Smooth muscle cell (in vitro differentiated cells): ENCODE measurements at regions not wholly inside any gene's neighbourhood (a gene's known extent, or its start where the extent isn't known, plus 50 kb on each side); places are given as distances from the start of the nearest gene placed in this dataset.

ENCODE experiments used
- DNase-seq: peaks from one replicate; lab custom pipeline; 2025; ENCODE audit not compliant: unreplicated experiment; lab: John Stamatoyannopoulos, UW
- H2AFZ ChIP-seq: fragments of 200-600 bp; sonication (generic); 2 replicates; pipeline ENCODE4 v1.6.0; 2016; ENCODE audit warnings: antibody characterized with exemption, low read depth, mild to moderate bottlenecking
- H3F3A ChIP-seq: fragments of 200-600 bp; sonication (generic); 2 replicates; pipeline ENCODE4 v1.6.0; 2017; ENCODE audit warnings: antibody characterized with exemption, low read depth
- H3K27ac ChIP-seq: fragments of 200-600 bp; sonication (generic); 2 replicates; pipeline ENCODE4 v1.5.1; 2016; ENCODE audit warnings: low read depth, mild to moderate bottlenecking
- H3K27me3 ChIP-seq: fragments of 200-600 bp; sonication (generic); 2 replicates; pipeline ENCODE4 v1.6.1; 2016; ENCODE audit warnings: low read depth, mild to moderate bottlenecking
- H3K36me3 ChIP-seq: fragments of 200-600 bp; sonication (generic); 2 replicates; pipeline ENCODE4 v1.5.1; 2016; ENCODE audit warnings: low read depth
- H3K4me1 ChIP-seq: fragments of 200-600 bp; sonication (generic); 2 replicates; pipeline ENCODE4 v1.5.1; 2016; ENCODE audit warnings: low read depth
- H3K4me2 ChIP-seq: fragments of 200-600 bp; sonication (generic); 2 replicates; pipeline ENCODE4 v1.6.0; 2016; ENCODE audit warnings: mild to moderate bottlenecking
- H3K4me3 ChIP-seq: fragments of 200-600 bp; sonication (generic); 2 replicates; pipeline ENCODE4 v1.5.1; 2016; ENCODE audit warnings: mild to moderate bottlenecking
- H3K79me2 ChIP-seq: fragments of 200-600 bp; sonication (generic); 2 replicates; pipeline ENCODE4 v1.6.0; 2016; ENCODE audit warnings: low read depth, mild to moderate bottlenecking
- H3K9ac ChIP-seq: fragments of 200-600 bp; sonication (generic); 2 replicates; pipeline ENCODE4 v1.6.0; 2016; ENCODE audit warnings: low read depth
- H3K9me3 ChIP-seq: fragments of 200-600 bp; sonication (generic); replicated peaks from 2 replicates; pipeline ENCODE4 v1.5.1; 2016; ENCODE audit warnings: low read depth
- H4K20me1 ChIP-seq: fragments of 200-600 bp; sonication (generic); 2 replicates; pipeline ENCODE4 v1.6.0; 2016; ENCODE audit warnings: low read depth
- CTCF ChIP-seq: fragments of 200-600 bp; sonication (generic); IDR thresholded peaks from 2 replicates; pipeline ENCODE4 v1.5.1; 2017; ENCODE audit warnings: borderline replicate concordance, mild to moderate bottlenecking, antibody characterized with exemption; ENCODE audit not compliant: insufficient read depth, poor library complexity, severe bottlenecking
- WGBS: methylation state at CpG from one replicate; pipeline ENCODE4 v1.1.7; 2016; ENCODE audit warnings: low lambda C conversion rate; 5-methylcytosine and 5-hydroxymethylcytosine counted together

DNA sequence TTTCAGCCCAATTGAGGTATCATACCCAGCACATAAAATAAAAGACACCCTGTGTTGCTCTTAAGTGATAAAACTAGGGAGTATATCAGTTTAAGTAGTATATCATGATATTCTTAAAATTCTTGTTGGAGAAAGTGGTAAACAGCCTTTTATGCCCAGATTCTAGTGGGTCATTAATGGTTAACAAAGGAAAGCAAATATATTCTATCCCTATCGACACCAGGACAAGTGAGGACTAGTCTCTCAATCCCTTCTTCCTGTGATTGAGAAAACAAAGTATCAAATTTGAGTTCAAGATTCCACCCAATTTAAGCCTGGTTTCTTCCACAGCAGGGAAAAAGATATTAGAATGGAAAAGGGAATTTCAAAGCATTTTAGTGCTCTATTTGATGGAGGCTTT, 142.4 kb upstream of the IL12A start:
- WGBS = 24% methylated on average over 1 of the region's 1 CpG
- Histone ChIP-seq H3F3A (no peaks in the 10 kb centered on the region), H3K27ac (no peak overlapping the region), H3K4me2 (no peak overlapping the region), H4K20me1 (peaks cover 50% of the 10 kb centered on the region), H3K9me3 (no peaks in the 10 kb centered on the region), H2AFZ (no peak overlapping the region), H3K79me2 (peaks cover 81% of the 10 kb centered on the region), H3K9ac (no peak overlapping the region), H3K27me3 (no peaks in the 10 kb centered on the region), H3K36me3 (no peaks in the 10 kb centered on the region), H3K4me1 (peaks cover 12% of the 10 kb centered on the region), H3K4me3 (no peak overlapping the region)
- no peak for TF ChIP-seq CTCF
- no peak for DNase-seq

GRCh38 chr3:159848348-159849118, 140.1 kb upstream of the IL12A start:
- DNase-seq = no peak

GRCh38 chr3:159850481-159850880, 138.2 kb upstream of the IL12A start:
- Histone ChIP-seq H3K4me2 (no peak overlapping the region), H3K27me3 (no peaks in the 10 kb centered on the region), H3K79me2 (peaks cover 67% of the 10 kb centered on the region), H2AFZ (no peak overlapping the region), H4K20me1 (peaks cover 20% of the 10 kb centered on the region), H3K27ac (no peak overlapping the region), H3K9me3 (no peaks in the 10 kb centered on the region), H3K36me3 (no peaks in the 10 kb centered on the region), H3K9ac (no peak overlapping the region), H3K4me3 (no peak overlapping the region), H3F3A (peaks cover 17% of the 10 kb centered on the region), H3K4me1 (peaks cover 25% of the 10 kb centered on the region)
- TF ChIP-seq CTCF = no peak
- WGBS = 85% methylated on average over 4 of the region's 4 CpGs
- no peak for DNase-seq

More at GRCh38 chr3:159848348-159849118, 140.1 kb upstream of the IL12A start:
- 87% methylated on average over 3 of the region's 3 CpGs for WGBS
- Histone ChIP-seq H3K9ac (no peak overlapping the region), H3K27me3 (no peaks in the 10 kb centered on the region), H3K4me1 (peaks cover 26% of the 10 kb centered on the region), H3K36me3 (no peaks in the 10 kb centered on the region), H3K27ac (no peak overlapping the region), H3K9me3 (no peaks in the 10 kb centered on the region), H3K4me2 (no peak overlapping the region), H3K4me3 (no peak overlapping the region), H3F3A (peaks cover 11% of the 10 kb centered on the region), H4K20me1 (peaks cover 33% of the 10 kb centered on the region), H3K79me2 (peaks cover 72% of the 10 kb centered on the region), H2AFZ (no peak overlapping the region)
- no peak for TF ChIP-seq CTCF

DNA sequence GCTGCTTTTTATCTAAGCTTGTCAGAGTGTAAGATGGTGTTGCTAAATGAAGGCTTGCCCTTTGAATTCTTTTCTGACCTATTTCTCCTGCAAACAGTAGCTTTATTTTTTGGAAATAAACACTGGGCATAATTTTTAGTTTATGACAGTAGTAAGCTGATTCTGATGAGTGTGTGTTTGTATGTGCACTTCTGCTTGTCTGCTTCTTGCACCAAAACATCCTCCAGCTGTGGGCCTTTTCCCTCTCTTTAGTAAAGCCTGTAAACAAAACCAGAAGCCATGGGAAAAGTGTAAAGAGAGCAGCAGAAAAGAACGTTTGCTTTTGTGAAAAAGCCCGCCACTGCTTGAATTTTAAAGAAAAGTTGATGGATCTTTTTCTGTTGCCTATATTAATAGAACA, 136.4 kb upstream of the IL12A start:
- no peak overlapping the region for H2AFZ ChIP-seq
- peak overlapping the region; percentile 75 for H3K27ac ChIP-seq
- H3K4me1 ChIP-seq = peaks cover 41% of the 10 kb centered on the region
- 36% methylated on average over 2 of the region's 2 CpGs for WGBS
- peaks cover 15% of the 10 kb centered on the region for H4K20me1 ChIP-seq
- no peak overlapping the region for H3K4me3 ChIP-seq
- no peak for TF ChIP-seq CTCF
- H3K27me3 ChIP-seq = no peaks in the 10 kb centered on the region
- no peaks in the 10 kb centered on the region for H3K36me3 ChIP-seq
- peaks cover 24% of the 10 kb centered on the region for H3F3A ChIP-seq
- H3K4me2 ChIP-seq = peak overlapping the region; percentile 80
- peak overlapping the region; percentile 54 for H3K9ac ChIP-seq
- peaks cover 62% of the 10 kb centered on the region for H3K79me2 ChIP-seq
- H3K9me3 ChIP-seq = no peaks in the 10 kb centered on the region
- DNase-seq = no peak
